Ectodermal cell (in vitro differentiated cells): ENCODE measurements at regions not wholly inside any gene's neighbourhood (a gene's known extent, or its start where the extent isn't known, plus 50 kb on each side); places are given as distances from the start of the nearest gene placed in this dataset.
"Not testable (repeated sequence)": the region's sequence is repeated elsewhere in the genome, so short reads cannot be mapped to it uniquely, and the experiment has no call there.

Experiments
- H3K27ac ChIP-seq: 2 replicates; pipeline ENCODE4 v1.7.0; 2013; ENCODE audit warnings: mild to moderate bottlenecking, low read depth, low read length; ENCODE audit not compliant: insufficient read depth, poor library complexity, severe bottlenecking
- H3K27me3 ChIP-seq: 2 replicates; pipeline ENCODE4 v1.7.0; 2013; ENCODE audit warnings: mild to moderate bottlenecking, low read length; ENCODE audit not compliant: insufficient read depth, control insufficient read depth, poor library complexity, severe bottlenecking
- H3K36me3 ChIP-seq: one replicate; pipeline ENCODE4 v1.7.0; 2013; ENCODE audit warnings: low read length; ENCODE audit not compliant: control insufficient read depth, insufficient read depth
- H3K4me1 ChIP-seq: one replicate; pipeline ENCODE4 v1.7.0; 2013; ENCODE audit warnings: low read length; ENCODE audit not compliant: control insufficient read depth, insufficient read depth
- H3K4me3 ChIP-seq: 2 replicates; pipeline ENCODE4 v1.7.0; 2013; ENCODE audit warnings: low read depth, low read length, control low read depth; ENCODE audit not compliant: insufficient read depth
- H3K9me3 ChIP-seq: 2 replicates; pipeline ENCODE4 v1.7.0; 2013; ENCODE audit warnings: mild to moderate bottlenecking, low read length, moderate library complexity; ENCODE audit not compliant: control insufficient read depth
- WGBS, 2 experiments: methylation state at CpG; one replicate each; pipeline ENCODE4 v1.1.7; 2013; ENCODE audit warnings: missing lambda C conversion rate in 2 of 2; 5-methylcytosine and 5-hydroxymethylcytosine counted together

- H3K36me3 ChIP-seq, H3K9me3 ChIP-seq, H3K27me3 ChIP-seq, H3K4me1 ChIP-seq, H3K27ac ChIP-seq, H3K4me3 ChIP-seq: not testable (repeated sequence)
- WGBS, 2 experiments: no CpG with 5 or more reads among the region's 2 CpGs
These were observed 116.1 kb downstream of the OR4M2 start for GRCh38 chr15:22196423-22196822.

DNA sequence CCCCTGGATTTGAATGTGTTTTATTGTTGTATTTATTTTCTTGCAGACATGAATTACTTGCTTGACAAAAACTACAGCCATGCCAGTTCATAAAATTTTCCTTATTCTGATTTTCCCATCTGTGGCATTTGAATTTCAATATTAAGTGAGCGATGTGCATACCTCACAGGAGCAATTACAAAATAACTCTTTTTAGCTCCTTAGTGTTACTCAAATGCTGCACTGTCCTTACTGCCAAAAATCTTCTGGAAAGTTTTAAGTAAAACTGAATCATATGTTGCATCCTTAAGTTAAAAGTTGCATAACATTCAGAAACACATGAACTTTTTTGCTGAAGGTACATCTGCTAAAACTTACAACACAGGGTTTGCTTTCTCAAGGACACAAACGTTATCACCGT lies 120.1 kb downstream of the OR4M2 start:
- no CpG with 5 or more reads among the region's 3 CpGs for WGBS, 2 experiments
- H3K36me3 ChIP-seq, H3K27me3 ChIP-seq, H3K9me3 ChIP-seq, H3K4me1 ChIP-seq, H3K4me3 ChIP-seq, H3K27ac ChIP-seq: not testable (repeated sequence)

DNA sequence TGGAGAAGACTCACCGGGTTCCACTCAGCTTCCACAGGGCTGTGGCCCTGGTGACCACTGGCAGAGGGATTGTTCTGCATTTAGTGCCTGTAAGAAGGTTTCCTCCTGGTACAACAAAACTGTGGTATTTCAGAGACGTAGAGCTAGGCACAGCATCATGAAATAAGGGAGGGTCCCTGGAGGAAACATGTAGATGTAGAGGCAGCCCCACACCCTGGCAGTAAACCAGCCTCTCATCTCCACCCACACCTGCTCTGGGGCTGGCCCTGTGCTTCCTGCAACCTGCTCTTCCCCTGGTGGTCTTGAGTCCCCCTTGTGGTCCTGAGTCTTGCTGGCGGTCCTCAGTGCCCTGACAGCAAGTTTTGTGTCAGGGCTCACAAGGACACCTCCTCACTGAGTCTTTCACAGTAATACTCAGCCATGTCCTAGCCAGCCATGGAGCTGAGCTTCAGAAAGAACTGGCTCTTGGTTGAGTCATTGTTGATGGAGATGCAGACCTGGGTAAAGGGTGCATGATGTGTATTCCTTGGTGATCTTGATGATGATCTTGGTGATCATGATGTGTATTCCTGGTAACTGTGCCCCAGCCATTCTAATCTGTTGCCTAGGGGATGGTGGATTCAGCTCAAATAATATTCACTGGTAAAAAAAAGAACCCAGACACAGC lies 121.8 kb downstream of the OR4M2 start:
- H3K36me3 ChIP-seq, H3K4me3 ChIP-seq, H3K27me3 ChIP-seq, H3K9me3 ChIP-seq, H3K27ac ChIP-seq, H3K4me1 ChIP-seq: not testable (repeated sequence)
- WGBS, 2 experiments: no CpG with 5 or more reads among the region's 3 CpGs

DNA sequence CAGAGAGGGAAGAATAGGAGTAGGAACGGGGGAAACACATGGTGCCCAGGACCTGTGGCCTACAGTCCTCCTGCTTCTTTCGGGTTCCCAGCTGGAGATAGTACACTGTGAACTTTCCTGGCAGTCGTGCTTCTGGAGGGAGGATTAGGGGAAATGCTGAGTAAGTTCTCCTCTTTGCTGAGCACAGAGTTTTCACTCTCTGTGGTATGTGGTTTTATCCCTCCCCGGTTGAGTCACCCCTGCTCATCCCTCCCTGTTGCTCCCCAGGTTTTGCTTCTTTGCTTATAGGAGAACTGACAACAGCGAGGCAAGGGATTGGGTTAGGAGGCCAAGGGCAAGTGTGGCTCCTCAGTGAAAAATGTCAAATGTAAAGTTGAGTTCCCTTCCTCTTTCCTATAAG lies 122.9 kb downstream of the OR4M2 start:
- not testable (repeated sequence) for H3K4me1 ChIP-seq, H3K9me3 ChIP-seq, H3K36me3 ChIP-seq, H3K27ac ChIP-seq, H3K4me3 ChIP-seq, H3K27me3 ChIP-seq
- no CpG with 5 or more reads among the region's 5 CpGs for WGBS, 2 experiments

GRCh38 chr15:22209086-22209485 lies 128.8 kb downstream of the OR4M2 start:
- H3K9me3 ChIP-seq, H3K36me3 ChIP-seq, H3K27me3 ChIP-seq, H3K27ac ChIP-seq, H3K4me3 ChIP-seq, H3K4me1 ChIP-seq: not testable (repeated sequence)
- no CpG with 5 or more reads among the region's 3 CpGs for WGBS, 2 experiments

GRCh38 chr15:22222596-22222995 lies 142.3 kb downstream of the OR4M2 start:
- H3K36me3 ChIP-seq, H3K27me3 ChIP-seq, H3K27ac ChIP-seq, H3K4me1 ChIP-seq, H3K4me3 ChIP-seq: not testable (repeated sequence)
- H3K9me3 ChIP-seq: peaks cover 14% of the 10 kb centered on the region
- 75 to 77% methylated on average over 10 of the region's 10 CpGs for WGBS, 2 experiments

GRCh38 chr15:22224241-22224671 lies 143.9 kb downstream of the OR4M2 start:
- Histone ChIP-seq H3K27ac (no peak overlapping the region), H3K36me3 (no peaks in the 10 kb centered on the region), H3K9me3 (peaks cover 22% of the 10 kb centered on the region), H3K27me3 (no peaks in the 10 kb centered on the region), H3K4me1 (no peaks in the 10 kb centered on the region), H3K4me3 (no peak overlapping the region)
- 75 to 76% methylated on average over 9 of the region's 9 CpGs for WGBS, 2 experiments

DNA sequence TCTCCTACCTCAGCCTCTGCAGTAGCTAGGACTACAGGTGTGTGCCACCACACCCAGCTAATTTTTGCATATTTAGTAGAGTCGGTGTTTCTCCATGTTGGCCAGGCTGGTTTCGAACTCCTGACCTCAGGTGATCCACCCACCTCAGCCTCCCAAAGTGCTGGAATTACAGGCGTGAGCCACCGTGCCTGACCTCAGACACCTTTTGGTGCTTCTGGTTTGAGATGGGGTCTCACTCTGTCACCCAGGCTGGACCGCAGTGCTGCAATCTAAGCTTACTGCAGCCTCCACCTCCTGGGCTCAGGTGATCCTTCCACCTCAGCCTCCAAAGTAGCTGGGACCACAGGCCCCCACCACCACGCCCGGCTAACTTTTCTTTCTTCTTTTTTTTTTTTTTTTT lies 144.6 kb downstream of the OR4M2 start:
- not testable (repeated sequence) for H3K27me3 ChIP-seq, H3K36me3 ChIP-seq, H3K27ac ChIP-seq, H3K4me3 ChIP-seq, H3K4me1 ChIP-seq
- WGBS, 2 experiments: 84 to 86% methylated on average over 7 of the region's 7 CpGs
- H3K9me3 ChIP-seq: peaks cover 24% of the 10 kb centered on the region

DNA sequence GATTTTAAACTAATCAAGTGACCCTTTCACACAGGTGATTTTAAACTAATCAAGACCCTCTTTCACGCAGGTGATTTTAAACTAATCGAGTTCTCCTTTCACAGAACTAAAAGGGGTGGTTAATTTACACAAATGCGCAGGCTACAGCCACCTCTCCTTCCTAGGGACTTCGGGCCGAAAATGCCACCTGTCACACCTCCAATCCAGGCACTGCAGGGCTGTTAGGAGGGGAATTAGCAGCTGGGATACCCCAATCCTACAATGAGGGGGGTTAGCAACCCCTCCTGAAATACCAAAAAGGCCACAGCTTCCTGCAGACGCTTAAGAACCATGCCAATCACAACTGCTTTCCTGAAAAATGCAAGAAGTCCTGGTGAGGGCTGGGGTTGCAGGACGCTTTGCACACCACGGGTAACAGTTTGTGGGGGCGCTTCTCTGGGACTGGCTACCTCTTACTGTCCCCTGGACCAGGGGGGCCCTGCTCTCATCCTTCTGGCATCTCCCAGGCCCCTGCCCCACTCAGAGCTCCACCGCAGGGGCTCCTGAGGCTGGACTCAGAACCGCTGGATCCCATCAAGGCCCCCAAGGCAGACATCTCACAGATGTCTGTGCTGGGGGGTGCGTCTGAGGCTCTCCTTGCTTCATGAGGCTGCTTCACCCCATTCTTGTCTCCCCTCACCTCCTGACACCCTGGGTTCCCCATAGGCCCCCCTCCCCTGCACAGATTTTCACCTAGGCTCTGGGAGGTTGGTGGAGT lies 145.9 kb downstream of the OR4M2 start:
- H3K4me3 ChIP-seq: no peak overlapping the region
- H3K27ac ChIP-seq: no peak overlapping the region
- no peaks in the 10 kb centered on the region for H3K4me1 ChIP-seq
- no peaks in the 10 kb centered on the region for H3K36me3 ChIP-seq
- 75% methylated on average over 12 of the region's 12 CpGs for WGBS, 2 experiments
- H3K27me3 ChIP-seq: no peaks in the 10 kb centered on the region
- H3K9me3 ChIP-seq: peaks cover 25% of the 10 kb centered on the region

DNA sequence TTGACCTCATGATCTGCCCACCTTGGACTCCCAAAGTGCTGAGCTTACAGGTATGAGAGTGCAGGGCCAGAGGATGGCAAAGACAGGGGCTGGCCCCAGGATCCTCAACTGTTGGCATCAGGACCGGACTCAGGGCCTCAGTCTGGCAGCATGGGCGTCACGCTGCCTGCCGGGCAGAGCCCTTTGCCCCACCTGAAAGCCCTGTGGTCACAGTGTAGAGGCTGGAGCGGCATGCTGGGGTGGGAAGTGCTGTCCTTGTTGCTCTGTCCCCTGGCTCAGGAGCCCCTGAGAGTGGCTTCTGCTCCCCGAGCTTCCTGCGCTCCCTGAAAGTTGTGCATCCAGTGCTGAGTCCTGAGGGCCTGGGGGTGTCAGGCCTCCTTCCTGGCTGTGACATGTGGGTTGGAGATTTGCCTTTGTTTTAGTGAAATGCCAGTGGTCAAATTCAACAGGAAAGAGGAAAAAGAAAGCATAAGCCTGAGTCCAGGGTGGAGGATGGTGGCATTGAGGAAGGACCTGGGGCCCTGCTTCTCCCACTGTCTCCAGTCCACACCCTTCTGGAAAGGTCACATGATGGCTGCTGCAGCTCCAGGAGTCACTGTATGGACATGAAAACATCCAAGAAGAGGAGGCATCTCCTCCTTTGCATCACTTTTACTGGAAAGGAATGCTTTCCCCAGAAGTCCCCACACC lies 147.2 kb downstream of the OR4M2 start:
- Histone ChIP-seq H3K4me3 (no peak overlapping the region), H3K27ac (no peak overlapping the region), H3K27me3 (no peaks in the 10 kb centered on the region), H3K9me3 (peaks cover 23% of the 10 kb centered on the region), H3K4me1 (no peaks in the 10 kb centered on the region), H3K36me3 (no peaks in the 10 kb centered on the region)
- 78% methylated on average over 7 of the region's 7 CpGs for WGBS, 2 experiments
